ENCODE measurements at regions not wholly inside any gene's neighbourhood (a gene's known extent, or its start where the extent isn't known, plus 50 kb on each side); places are given as distances from the start of the nearest gene placed in this dataset.

- TF ChIP-seq TEAD4 (IDR thresholded peaks at IDR 0.05) (no peak), CREB1 (IDR thresholded peaks at IDR 0.05; ENCODE audit: low read depth) (no peak), EP300 (IDR thresholded peaks at IDR 0.05; ENCODE audit: borderline replicate concordance) (no peak), RAD21 (IDR thresholded peaks at IDR 0.05; ENCODE audit: low read depth) (no peak), EGR1 (IDR thresholded peaks at IDR 0.05) (no peak), USF1 (IDR thresholded peaks at IDR 0.05) (no peak), MAX (IDR thresholded peaks at IDR 0.05) (no peak), TCF12 (IDR thresholded peaks at IDR 0.05; ENCODE audit: low read depth) (no peak), YY1 (IDR thresholded peaks at IDR 0.05; ENCODE audit: low read depth) (no peak), CEBPB (IDR thresholded peaks at IDR 0.05) (no peak), FOXM1 (IDR thresholded peaks at IDR 0.05; ENCODE audit: borderline replicate concordance, low read depth) (no peak), NFIC (IDR thresholded peaks at IDR 0.05) (no peak), TAF1 (IDR thresholded peaks at IDR 0.05; ENCODE audit: low read depth) (no peak), ZBTB7A (IDR thresholded peaks at IDR 0.05; ENCODE audit: low read depth) (no peak)
- TF ChIP-seq, protein P1, sequence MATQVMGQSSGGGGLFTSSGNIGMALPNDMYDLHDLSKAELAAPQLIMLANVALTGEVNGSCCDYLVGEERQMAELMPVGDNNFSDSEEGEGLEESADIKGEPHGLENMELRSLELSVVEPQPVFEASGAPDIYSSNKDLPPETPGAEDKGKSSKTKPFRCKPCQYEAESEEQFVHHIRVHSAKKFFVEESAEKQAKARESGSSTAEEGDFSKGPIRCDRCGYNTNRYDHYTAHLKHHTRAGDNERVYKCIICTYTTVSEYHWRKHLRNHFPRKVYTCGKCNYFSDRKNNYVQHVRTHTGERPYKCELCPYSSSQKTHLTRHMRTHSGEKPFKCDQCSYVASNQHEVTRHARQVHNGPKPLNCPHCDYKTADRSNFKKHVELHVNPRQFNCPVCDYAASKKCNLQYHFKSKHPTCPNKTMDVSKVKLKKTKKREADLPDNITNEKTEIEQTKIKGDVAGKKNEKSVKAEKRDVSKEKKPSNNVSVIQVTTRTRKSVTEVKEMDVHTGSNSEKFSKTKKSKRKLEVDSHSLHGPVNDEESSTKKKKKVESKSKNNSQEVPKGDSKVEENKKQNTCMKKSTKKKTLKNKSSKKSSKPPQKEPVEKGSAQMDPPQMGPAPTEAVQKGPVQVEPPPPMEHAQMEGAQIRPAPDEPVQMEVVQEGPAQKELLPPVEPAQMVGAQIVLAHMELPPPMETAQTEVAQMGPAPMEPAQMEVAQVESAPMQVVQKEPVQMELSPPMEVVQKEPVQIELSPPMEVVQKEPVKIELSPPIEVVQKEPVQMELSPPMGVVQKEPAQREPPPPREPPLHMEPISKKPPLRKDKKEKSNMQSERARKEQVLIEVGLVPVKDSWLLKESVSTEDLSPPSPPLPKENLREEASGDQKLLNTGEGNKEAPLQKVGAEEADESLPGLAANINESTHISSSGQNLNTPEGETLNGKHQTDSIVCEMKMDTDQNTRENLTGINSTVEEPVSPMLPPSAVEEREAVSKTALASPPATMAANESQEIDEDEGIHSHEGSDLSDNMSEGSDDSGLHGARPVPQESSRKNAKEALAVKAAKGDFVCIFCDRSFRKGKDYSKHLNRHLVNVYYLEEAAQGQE (IDR thresholded peaks at IDR 0.05; ENCODE audit: low read depth): no peak
Measured at GRCh38 chr18:71583252-71583651, 960.9 kb downstream of the CBLN2 start.

GRCh38 chr18:71554686-71555085 is 989.5 kb downstream of the CBLN2 start:
- no peak for TF ChIP-seq TEAD4 (IDR thresholded peaks at IDR 0.05)
- no peak for TF ChIP-seq NFIC (IDR thresholded peaks at IDR 0.05)
- no peak for TF ChIP-seq USF1 (IDR thresholded peaks at IDR 0.05)
- TF ChIP-seq CEBPB (IDR thresholded peaks at IDR 0.05): no peak
- TF ChIP-seq YY1 (IDR thresholded peaks at IDR 0.05; ENCODE audit: low read depth): no peak
- no peak for TF ChIP-seq TAF1 (IDR thresholded peaks at IDR 0.05; ENCODE audit: low read depth)
- no peak for TF ChIP-seq CREB1 (IDR thresholded peaks at IDR 0.05; ENCODE audit: low read depth)
- no peak for TF ChIP-seq EP300 (IDR thresholded peaks at IDR 0.05; ENCODE audit: borderline replicate concordance)
- TF ChIP-seq ZBTB7A (IDR thresholded peaks at IDR 0.05; ENCODE audit: low read depth): no peak
- no peak for TF ChIP-seq FOXM1 (IDR thresholded peaks at IDR 0.05; ENCODE audit: borderline replicate concordance, low read depth)
- TF ChIP-seq TCF12 (IDR thresholded peaks at IDR 0.05; ENCODE audit: low read depth): no peak
- TF ChIP-seq, protein P1 (IDR thresholded peaks at IDR 0.05; ENCODE audit: low read depth): no peak
- no peak for TF ChIP-seq MAX (IDR thresholded peaks at IDR 0.05)
- no peak for TF ChIP-seq EGR1 (IDR thresholded peaks at IDR 0.05)
- no peak for TF ChIP-seq RAD21 (IDR thresholded peaks at IDR 0.05; ENCODE audit: low read depth)

DNA sequence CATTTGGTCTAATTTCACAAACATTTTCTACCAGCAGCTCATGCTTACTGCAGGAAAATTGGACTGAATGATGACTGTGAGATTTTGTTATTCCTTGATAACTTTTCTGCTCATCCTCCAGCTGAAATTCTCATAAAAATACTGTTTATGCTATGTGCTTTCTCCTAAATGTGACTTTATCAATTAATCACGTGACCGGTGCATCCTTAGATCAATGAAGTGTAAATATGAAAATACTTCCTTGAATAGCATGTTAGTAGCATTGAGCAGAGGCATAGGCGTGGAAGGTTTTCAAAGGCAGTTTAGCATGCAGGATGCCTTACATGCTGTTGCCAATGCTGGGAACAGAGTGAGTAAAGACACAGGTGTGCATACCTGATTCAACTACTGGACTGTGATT is 1002.5 kb downstream of the CBLN2 start:
- TF ChIP-seq EGR1 (IDR thresholded peaks at IDR 0.05) (no peak), ZBTB7A (IDR thresholded peaks at IDR 0.05; ENCODE audit: low read depth) (no peak), FOXM1 (IDR thresholded peaks at IDR 0.05; ENCODE audit: borderline replicate concordance, low read depth) (no peak), TEAD4 (IDR thresholded peaks at IDR 0.05) (no peak), USF1 (IDR thresholded peaks at IDR 0.05) (no peak), CEBPB (IDR thresholded peaks at IDR 0.05) (no peak), NFIC (IDR thresholded peaks at IDR 0.05) (no peak), TCF12 (IDR thresholded peaks at IDR 0.05; ENCODE audit: low read depth) (no peak), MAX (IDR thresholded peaks at IDR 0.05) (no peak), YY1 (IDR thresholded peaks at IDR 0.05; ENCODE audit: low read depth) (no peak), RAD21 (IDR thresholded peaks at IDR 0.05; ENCODE audit: low read depth) (no peak), TAF1 (IDR thresholded peaks at IDR 0.05; ENCODE audit: low read depth) (no peak), CREB1 (IDR thresholded peaks at IDR 0.05; ENCODE audit: low read depth) (no peak), EP300 (IDR thresholded peaks at IDR 0.05; ENCODE audit: borderline replicate concordance) (no peak)
- TF ChIP-seq, protein P1 (IDR thresholded peaks at IDR 0.05; ENCODE audit: low read depth): no peak

Data from Ishikawa (cell line).